ENCODE measurements at regions not wholly inside any gene's neighbourhood (a gene's known extent, or its start where the extent isn't known, plus 50 kb on each side); places are given as distances from the start of the nearest gene placed in this dataset.

- TF ChIP-seq CTCF (IDR thresholded peaks at IDR 0.05): no peak
- TF ChIP-seq POLR2A (IDR thresholded peaks at IDR 0.05): no peak
These were observed 138.1 kb upstream of the KIF26B start for GRCh38 chr1:245016700-245017099.

Data from Peyer's patch (tissue), 4 donors.